ENCODE measurements at regions not wholly inside any gene's neighbourhood (a gene's known extent, or its start where the extent isn't known, plus 50 kb on each side); places are given as distances from the start of the nearest gene placed in this dataset.

- no peak for DNase-seq (ENCODE audit: low read depth in 3 of 3, low spot score in 1 of 3)
These were observed 222.2 kb downstream of the TMEM167A start for GRCh38 chr5:82854956-82855355.

DNA sequence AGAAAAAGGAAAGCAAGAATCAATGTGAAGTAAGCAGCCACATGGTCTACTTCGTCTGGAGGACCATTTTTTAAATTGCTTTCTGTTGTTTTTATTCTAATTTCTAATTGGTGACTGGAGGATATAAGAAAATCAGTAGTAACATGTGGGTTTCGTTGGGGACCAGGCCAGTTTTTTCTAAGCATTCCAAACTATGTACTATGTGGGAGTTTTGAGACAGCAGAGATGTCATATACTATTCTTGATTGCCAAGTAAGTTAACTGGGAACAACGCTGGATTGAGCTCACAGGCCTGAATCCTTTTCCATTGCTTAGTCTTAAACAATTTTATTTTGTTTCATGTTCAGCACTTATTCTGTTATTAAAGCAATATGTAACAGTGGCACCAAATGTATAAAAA lies 225.7 kb downstream of the TMEM167A start:
- no peak for DNase-seq (ENCODE audit: low read depth in 3 of 3, low spot score in 1 of 3)

GRCh38 chr5:82850393-82850792 lies 226.8 kb downstream of the TMEM167A start:
- DNase-seq (ENCODE audit: low read depth in 3 of 3, low spot score in 1 of 3): no peak

- DNase-seq (ENCODE audit: low read depth in 3 of 3, low spot score in 1 of 3): no peak
These were observed 227.3 kb downstream of the TMEM167A start for GRCh38 chr5:82849885-82850284.

DNA sequence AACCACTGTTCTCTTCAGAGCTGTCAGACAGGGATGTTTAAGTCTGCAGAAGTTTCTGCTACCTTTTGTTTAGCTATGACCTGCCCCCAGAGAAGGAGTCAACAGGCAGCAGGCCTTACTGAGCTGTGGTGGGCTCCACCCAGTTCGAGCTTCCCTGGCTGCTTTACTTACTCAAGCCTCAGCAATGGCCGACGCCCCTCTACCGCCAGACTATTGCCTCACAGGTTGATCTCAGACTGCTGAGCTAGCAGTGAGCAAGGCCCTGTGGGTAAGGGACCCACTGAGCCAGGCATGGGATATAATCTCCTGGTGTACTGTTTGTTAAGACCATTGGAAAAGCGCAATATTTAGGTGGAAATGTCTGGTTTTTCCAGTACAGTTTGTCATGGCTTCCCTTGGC lies 229.6 kb downstream of the TMEM167A start:
- DNase-seq (ENCODE audit: low read depth in 3 of 3, low spot score in 1 of 3): no peak

DNA sequence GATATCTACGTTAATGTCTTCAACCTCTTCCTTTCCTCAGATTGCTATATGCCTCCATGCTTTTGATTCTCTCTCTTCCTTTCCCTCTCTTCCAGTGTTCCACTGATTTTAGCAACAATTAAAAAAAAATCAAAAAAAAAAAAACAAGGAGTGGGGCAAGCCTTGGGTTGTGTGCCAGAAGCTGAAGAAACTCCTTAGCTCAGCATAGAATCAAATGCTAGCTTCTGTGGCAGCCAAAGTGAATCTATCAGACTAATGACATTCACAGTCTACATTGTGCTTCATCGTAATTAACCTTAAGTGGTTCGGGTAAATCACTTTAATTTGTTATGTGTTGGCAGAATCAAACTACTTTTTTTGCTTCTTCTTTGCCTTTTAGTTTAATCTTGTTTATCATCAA lies 237.3 kb downstream of the TMEM167A start:
- no peak for DNase-seq (ENCODE audit: low read depth in 3 of 3, low spot score in 1 of 3)

DNA sequence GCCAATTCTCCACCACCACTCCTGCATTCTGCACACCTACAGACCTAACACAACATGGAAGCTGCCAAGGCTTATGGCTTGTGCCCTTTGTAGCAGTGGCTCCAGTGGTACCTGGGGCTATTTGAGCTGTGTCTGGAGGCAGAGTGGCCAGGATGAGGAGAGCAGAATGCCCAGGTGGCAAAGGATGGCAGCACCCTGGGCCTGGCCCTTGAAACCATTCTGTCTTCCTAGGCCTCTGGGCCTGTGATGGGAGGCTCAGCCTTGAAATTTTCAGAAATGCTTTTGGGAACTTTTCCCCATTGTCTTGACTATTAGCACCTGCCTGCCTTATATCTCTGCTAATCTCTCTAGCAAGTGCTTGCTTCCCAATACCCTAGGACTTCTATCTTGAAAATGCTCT lies 241.7 kb downstream of the TMEM167A start:
- no peak for DNase-seq (ENCODE audit: low read depth in 3 of 3, low spot score in 1 of 3)

DNA sequence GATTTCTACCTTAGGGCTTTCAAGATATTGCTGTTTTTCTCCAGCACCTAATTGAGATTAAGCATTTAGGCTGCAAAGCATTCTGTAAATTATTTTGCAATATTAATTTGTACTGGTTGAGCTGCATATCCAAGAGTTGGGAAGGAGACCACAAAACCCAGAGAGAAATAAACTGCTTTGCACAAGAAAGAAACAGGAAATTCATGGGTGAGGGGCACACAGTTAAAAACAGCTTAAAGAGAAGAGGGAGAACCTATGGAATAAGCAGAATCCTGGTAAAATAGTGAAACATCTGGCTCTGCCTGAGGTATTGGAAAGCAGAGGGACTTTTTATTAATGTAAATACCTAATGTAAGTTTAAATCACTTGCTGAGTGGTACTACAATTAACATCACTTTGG lies 243.0 kb downstream of the TMEM167A start:
- DNase-seq (ENCODE audit: low read depth in 3 of 3, low spot score in 1 of 3): no peak

GRCh38 chr5:82833277-82833676 lies 243.9 kb downstream of the TMEM167A start:
- DNase-seq (ENCODE audit: low read depth in 3 of 3, low spot score in 1 of 3): no peak

DNA sequence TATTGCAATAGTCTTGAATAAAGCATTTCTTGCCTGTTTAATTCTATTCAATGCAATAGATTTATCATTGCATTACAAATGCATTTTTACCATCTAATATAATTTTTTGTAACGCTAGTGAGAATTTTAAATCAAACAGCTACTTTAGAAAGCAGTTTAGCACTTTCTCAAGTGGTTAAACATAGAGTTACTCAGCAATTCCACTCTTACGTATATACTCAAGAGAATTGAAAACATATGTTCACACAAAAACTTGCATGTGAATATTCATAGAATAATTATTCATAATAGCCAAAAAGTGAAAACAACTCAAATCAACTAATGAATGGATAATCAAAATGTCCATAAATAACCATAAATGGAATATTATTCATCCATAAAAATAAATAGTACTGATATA lies 244.7 kb downstream of the TMEM167A start:
- no peak for DNase-seq (ENCODE audit: low read depth in 3 of 3, low spot score in 1 of 3)

DNA sequence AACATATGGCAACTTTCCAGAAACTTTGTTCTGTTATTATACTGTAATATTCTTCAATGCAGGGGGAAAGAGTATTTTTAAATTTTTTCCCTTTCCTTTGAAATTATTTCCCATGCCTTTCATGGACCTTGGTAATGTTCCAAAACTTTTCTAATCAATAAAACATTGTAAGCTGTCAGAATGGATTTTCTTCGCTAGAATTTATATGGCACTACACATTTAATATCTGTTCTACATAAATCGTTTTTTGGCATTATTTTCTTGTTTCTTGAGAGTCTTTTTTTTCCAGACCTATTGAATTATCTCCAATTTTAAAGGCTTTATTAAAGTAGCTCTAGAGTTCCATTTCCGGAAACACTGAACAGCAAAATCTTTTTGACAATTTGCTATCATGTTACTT lies 249.0 kb downstream of the TMEM167A start:
- DNase-seq (ENCODE audit: low read depth in 3 of 3, low spot score in 1 of 3): no peak

DNA sequence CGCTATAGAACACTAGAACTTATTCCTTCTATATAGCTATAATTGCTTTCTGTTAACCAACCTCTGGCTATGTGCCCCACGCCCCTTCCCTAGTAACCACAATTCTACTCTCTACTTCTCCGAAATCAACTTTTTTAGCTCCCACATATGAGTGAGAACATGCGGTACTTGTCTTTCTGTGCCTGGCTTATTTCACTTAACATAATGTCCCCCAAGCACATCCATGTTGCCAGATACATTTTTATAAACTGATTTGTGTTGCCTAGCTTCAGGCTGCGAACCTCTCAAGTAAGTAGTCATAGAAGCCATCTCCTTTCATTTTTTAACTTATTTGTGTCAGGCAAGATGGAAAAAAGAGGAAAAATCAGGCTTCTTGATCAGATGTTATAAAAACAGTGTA lies 249.5 kb downstream of the TMEM167A start:
- DNase-seq (ENCODE audit: low read depth in 3 of 3, low spot score in 1 of 3): no peak

GRCh38 chr5:82822634-82822927 lies 254.6 kb downstream of the TMEM167A start:
- no peak for DNase-seq (ENCODE audit: low read depth in 3 of 3, low spot score in 1 of 3)

GRCh38 chr5:82821846-82822633 lies 255.2 kb downstream of the TMEM167A start:
- DNase-seq (ENCODE audit: low read depth in 3 of 3, low spot score in 1 of 3): no peak

DNA sequence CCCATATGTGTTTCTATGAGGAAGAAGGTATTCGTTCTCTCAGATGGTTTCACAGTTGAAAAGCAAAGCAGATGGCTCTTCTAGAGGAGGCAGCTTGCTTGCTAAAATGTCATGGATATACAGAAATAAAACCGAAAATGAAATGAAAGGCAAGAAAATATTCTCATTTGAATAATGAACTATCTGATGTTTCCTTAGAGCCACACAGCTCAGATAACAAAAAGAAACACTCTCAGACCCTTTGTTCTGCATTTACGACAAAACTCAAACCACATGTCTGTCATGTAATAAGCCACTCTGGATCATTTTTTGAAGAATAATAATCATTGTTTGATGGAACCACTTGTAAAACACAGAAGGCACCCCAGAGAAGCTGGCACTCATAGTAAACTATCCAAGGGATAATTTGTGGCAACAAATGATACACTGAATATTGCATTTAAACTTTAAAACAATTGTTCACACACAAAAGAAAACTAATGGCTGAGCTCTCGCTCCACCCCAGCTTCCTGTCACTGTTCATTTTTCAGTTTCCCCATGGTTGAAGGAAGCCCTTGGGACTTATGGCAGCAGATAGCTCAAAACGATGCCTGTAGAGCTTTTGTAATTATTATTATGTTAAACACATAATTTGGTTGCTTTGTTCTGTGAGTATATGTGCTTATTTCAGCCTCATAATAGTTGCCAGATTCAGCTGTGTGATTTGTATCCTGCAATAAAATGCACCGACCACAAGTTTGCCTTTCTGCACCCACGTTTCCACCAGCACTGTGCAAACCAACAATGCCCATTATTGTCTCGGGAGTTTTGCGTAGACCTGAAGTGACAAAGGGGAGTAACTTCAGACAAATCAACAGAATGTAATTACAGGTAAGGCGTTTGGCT lies 256.0 kb downstream of the TMEM167A start:
- no peak for DNase-seq (ENCODE audit: low read depth in 3 of 3, low spot score in 1 of 3)

DNA sequence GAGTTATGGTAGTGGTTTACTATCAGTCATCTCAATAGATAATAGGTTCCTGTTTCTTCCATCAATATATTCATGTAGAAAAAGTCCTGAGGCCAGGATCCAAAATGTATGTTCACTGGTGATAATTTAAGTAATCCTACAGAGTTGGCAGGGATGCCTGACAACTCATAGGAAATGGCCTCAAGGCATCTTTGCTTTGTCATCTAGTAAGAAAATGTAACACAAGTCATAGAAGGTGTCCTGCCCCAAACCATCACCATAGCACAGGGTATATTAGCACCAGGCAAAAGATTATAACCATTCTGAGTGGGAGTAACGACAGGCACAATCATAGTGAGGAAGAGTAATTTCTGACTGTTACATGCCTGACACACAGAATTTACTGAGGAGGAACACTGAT lies 257.0 kb downstream of the TMEM167A start:
- no peak for DNase-seq (ENCODE audit: low read depth in 3 of 3, low spot score in 1 of 3)

- DNase-seq (ENCODE audit: low read depth in 3 of 3, low spot score in 1 of 3): no peak
These were observed 259.1 kb downstream of the TMEM167A start for GRCh38 chr5:82817897-82818676.

- DNase-seq (ENCODE audit: low read depth in 3 of 3, low spot score in 1 of 3): no peak
These were observed 260.3 kb downstream of the TMEM167A start for GRCh38 chr5:82816926-82817325.

DNA sequence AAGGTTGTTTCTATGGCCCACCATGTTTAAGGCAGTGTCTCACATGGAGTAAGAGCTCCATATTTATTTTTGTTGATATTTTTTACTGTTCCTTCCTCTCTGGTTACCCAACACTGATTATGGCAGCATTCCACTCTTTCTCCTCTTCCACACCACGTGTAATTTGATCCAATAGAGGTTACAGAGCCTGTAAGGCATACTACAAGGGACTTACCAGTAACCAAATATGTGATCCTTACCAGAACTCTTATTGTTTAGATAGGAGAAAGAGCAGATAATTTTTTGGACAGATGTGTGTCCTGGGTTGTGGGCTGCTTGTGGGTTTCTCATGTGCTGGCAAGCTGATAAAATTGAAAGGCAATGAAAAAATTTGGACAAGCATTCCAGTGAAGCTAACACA lies 261.3 kb downstream of the TMEM167A start:
- no peak for DNase-seq (ENCODE audit: low read depth in 3 of 3, low spot score in 1 of 3)

DNA sequence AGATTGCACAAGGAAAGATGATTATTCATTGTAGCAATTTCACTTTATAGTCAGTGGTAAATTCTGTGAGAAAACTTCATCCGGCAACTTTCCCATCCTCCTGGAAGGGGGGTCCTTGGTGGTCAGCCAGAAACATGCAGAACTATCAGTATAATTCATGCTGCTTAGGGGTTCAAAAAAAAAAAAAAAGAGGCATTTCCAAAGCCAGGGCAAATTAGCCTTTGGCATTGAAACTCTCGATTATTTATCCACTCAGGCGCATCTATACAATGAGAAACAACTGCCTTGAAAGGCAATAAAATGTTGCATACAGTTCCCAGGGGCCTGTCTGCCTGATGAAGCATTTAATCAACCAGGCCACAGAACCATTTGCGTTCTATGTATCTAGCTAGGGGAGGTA lies 263.3 kb downstream of the TMEM167A start:
- no peak for DNase-seq (ENCODE audit: low read depth in 3 of 3, low spot score in 1 of 3)

DNA sequence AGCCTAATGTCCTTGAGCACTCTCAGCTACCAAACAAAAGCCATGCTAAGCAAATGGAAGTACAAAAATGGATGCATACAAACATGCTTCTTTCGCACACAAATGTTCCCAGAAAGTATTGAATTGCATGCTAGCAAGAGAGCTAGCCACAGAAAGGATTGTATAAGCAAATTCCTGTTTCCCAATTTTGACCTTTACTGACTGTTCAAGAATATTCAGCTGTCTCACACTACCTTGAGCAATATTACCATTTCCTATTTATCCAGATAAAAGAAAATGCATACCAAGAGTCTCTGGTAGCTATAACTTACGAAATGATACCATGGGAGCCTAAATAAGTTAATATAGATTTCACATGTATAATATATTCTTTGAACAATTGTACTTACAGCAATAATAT lies 264.6 kb downstream of the TMEM167A start:
- no peak for DNase-seq (ENCODE audit: low read depth in 3 of 3, low spot score in 1 of 3)

DNA sequence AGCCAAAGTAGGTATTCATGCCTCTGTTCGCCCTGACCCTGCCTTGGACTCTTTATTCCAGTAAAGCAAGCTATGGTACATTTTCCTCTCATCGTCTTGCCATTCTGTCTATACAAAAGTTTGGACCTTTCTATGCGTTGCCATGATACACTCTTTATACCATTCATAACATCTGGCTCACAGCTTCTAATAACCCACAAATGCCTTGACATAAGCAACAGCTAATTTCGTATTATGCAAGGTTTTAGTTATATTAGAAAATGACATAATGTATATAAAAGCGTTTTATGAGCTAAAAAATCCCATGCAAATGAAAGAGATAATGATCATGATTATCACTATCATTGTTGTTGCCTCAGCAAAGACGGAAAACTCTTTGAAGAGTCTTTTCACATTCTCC lies 265.7 kb downstream of the TMEM167A start:
- no peak for DNase-seq (ENCODE audit: low read depth in 3 of 3, low spot score in 1 of 3)

Measured in stimulated activated CD4-positive, alpha-beta T cell treated with anti-CD3 and anti-CD28 coated beads, TNF-alpha, amount 100 ng/mL, for 1 hour (primary cell).